ENCODE measurements at regions not wholly inside any gene's neighbourhood (a gene's known extent, or its start where the extent isn't known, plus 50 kb on each side); places are given as distances from the start of the nearest gene placed in this dataset.
"Not testable (repeated sequence)": the region's sequence is repeated elsewhere in the genome, so short reads cannot be mapped to it uniquely, and the experiment has no call there.

- not testable (repeated sequence) for H3K27ac ChIP-seq, DNase-seq, H3K36me3 ChIP-seq, H3K9me3 ChIP-seq, H3K4me1 ChIP-seq, H3K27me3 ChIP-seq, H3K4me3 ChIP-seq
- peak in 1 of 4 donors; percentile 49 for ATAC-seq
- intact Hi-C loops (cut with DNase I): loop anchor here in 6 of 10 donors (5.0 to 10.0 kb wide), 4 partner anchors 184 to 636 kb away; partner anchors contain the start of gene ARHGAP28 (in 5 of the 6)
- TF ChIP-seq CTCF (IDR thresholded peaks at IDR 0.05): peak in 5 of 12 donors; percentile 15 to 36 (median 23)
- 23 to 46% (median 33%) methylated on average over 5 to 6 of the region's 6 CpGs for WGBS, 4 donors
These were observed 126.5 kb upstream of the L3MBTL4 start for GRCh38 chr18:6541131-6541679.

- Histone ChIP-seq H3K27me3 (no peaks in the 10 kb centered on the region), H3K9me3 (peaks cover 0 to 11% (median 0%) of the 10 kb centered on the region in 12 donors), H3K4me1 (no peaks in the 10 kb centered on the region), H3K4me3 (no peak overlapping the region), H3K27ac (no peak overlapping the region), H3K36me3 (no peaks in the 10 kb centered on the region)
- 76 to 81% (median 79%) methylated on average over 5 of the region's 5 CpGs for WGBS, 4 donors
- intact Hi-C loops (cut with DNase I): loop anchor here (2.0 to 10.0 kb wide), 6 partner anchors 183 to 635 kb away; partner anchors contain the start of gene ARHGAP28 (in 5 of the 10)
- DNase-seq: no peak
- no peak for TF ChIP-seq CTCF (IDR thresholded peaks at IDR 0.05)
- no peak for TF ChIP-seq POLR2A (IDR thresholded peaks at IDR 0.05)
- no peak for ATAC-seq
These were observed 127.6 kb upstream of the L3MBTL4 start for GRCh38 chr18:6542296-6542695.

GRCh38 chr18:6543330-6543908 is 128.7 kb upstream of the L3MBTL4 start:
- Histone ChIP-seq H3K9me3 (peaks cover 0 to 12% (median 0%) of the 10 kb centered on the region in 12 donors), H3K36me3 (no peaks in the 10 kb centered on the region), H3K4me1 (no peaks in the 10 kb centered on the region), H3K27me3 (no peaks in the 10 kb centered on the region), H3K27ac (no peak overlapping the region), H3K4me3 (no peak overlapping the region)
- intact Hi-C loops (cut with DNase I): loop anchor here (1.0 to 10.0 kb wide), 7 partner anchors 181 to 634 kb away; partner anchors contain the start of gene ARHGAP28 (in 5 of the 10)
- DNase-seq (no peak), ATAC-seq (no peak)
- TF ChIP-seq CTCF (IDR thresholded peaks at IDR 0.05) (peak; percentile 34 to 75 (median 60)), POLR2A (IDR thresholded peaks at IDR 0.05) (no peak)
- WGBS, 4 donors: 32 to 36% (median 35%) methylated on average over 8 of the region's 8 CpGs

GRCh38 chr18:6546229-6546628 is 131.5 kb upstream of the L3MBTL4 start:
- intact Hi-C loops (cut with DNase I): loop anchor here in 5 of 10 donors (10.0 kb wide), 2 partner anchors 179 to 629 kb away; partner anchors contain the start of gene ARHGAP28 (in 5 of the 5)
- no peak overlapping the region for H3K27ac ChIP-seq
- H3K4me1 ChIP-seq: no peaks in the 10 kb centered on the region
- ATAC-seq (no peak), DNase-seq (no peak)
- H3K27me3 ChIP-seq: no peaks in the 10 kb centered on the region
- no peak overlapping the region for H3K4me3 ChIP-seq
- H3K9me3 ChIP-seq: peaks cover 0 to 12% (median 0%) of the 10 kb centered on the region in 12 donors
- H3K36me3 ChIP-seq: no peaks in the 10 kb centered on the region
- TF ChIP-seq POLR2A (IDR thresholded peaks at IDR 0.05) (no peak), CTCF (IDR thresholded peaks at IDR 0.05) (no peak)
- WGBS, 4 donors: 52 to 65% (median 57%) methylated on average over 4 of the region's 4 CpGs
